H9 (cell line): ENCODE measurements at regions not wholly inside any gene's neighbourhood (a gene's known extent, or its start where the extent isn't known, plus 50 kb on each side); places are given as distances from the start of the nearest gene placed in this dataset.

Source experiments
- DNase-seq: peaks from one replicate; pipeline ENCODE4 v3.0.0-alpha.2; 2017
- H2AFZ ChIP-seq: one replicate; pipeline ENCODE4 v1.6.1; 2013; ENCODE audit warnings: mild to moderate bottlenecking, low read length, control low read depth, moderate library complexity
- H2AK5ac ChIP-seq: 2 replicates; pipeline ENCODE4 v1.6.1; 2013; ENCODE audit warnings: low read length, control low read depth, mixed read lengths; ENCODE audit not compliant: insufficient read length
- H2BK120ac ChIP-seq: one replicate; pipeline ENCODE4 v1.6.1; 2013; ENCODE audit warnings: low read depth, mild to moderate bottlenecking, low read length, control low read depth, inconsistent platforms; ENCODE audit not compliant: poor library complexity, severe bottlenecking
- H2BK12ac ChIP-seq: 2 replicates; pipeline ENCODE4 v1.6.1; 2013; ENCODE audit warnings: low read length, control low read depth, mixed read lengths, low read depth; ENCODE audit not compliant: insufficient read length
- H2BK15ac ChIP-seq: 2 replicates; pipeline ENCODE4 v1.6.1; 2013; ENCODE audit warnings: low read depth, low read length, control low read depth
- H2BK20ac ChIP-seq: one replicate; pipeline ENCODE4 v1.6.1; 2013; ENCODE audit warnings: low read depth, mild to moderate bottlenecking, low read length, control low read depth, inconsistent platforms; ENCODE audit not compliant: poor library complexity, severe bottlenecking
- H2BK5ac ChIP-seq: 2 replicates; pipeline ENCODE4 v1.6.1; 2013; ENCODE audit warnings: low read length, control low read depth, mixed read lengths; ENCODE audit not compliant: insufficient read length
- H3K14ac ChIP-seq: 2 replicates; pipeline ENCODE4 v1.6.1; 2013; ENCODE audit warnings: low read length, control low read depth; ENCODE audit not compliant: insufficient read depth
- H3K18ac ChIP-seq: 2 replicates; pipeline ENCODE4 v1.6.1; 2013; ENCODE audit warnings: low read depth, mild to moderate bottlenecking, mixed read lengths, low read length, control low read depth; ENCODE audit not compliant: insufficient read length
- H3K23ac ChIP-seq: 2 replicates; pipeline ENCODE4 v1.6.1; 2013; ENCODE audit warnings: low read length, control low read depth, mixed read lengths, low read depth; ENCODE audit not compliant: insufficient read length
- H3K23me2 ChIP-seq: 2 replicates; pipeline ENCODE4 v1.6.1; 2013; ENCODE audit warnings: low read depth, mild to moderate bottlenecking, mixed read lengths, low read length, control low read depth; ENCODE audit not compliant: insufficient read length, poor library complexity, severe bottlenecking
- H3K27ac ChIP-seq: 2 replicates; pipeline ENCODE4 v1.5.1; 2013; ENCODE audit warnings: low read length, control low read depth, mixed read lengths, low read depth; ENCODE audit not compliant: insufficient read length
- H3K27me3 ChIP-seq: 2 replicates; pipeline ENCODE4 v1.6.1; 2013; ENCODE audit warnings: low read length, control low read depth, inconsistent platforms; ENCODE audit not compliant: insufficient read depth
- H3K4ac ChIP-seq: 2 replicates; pipeline ENCODE4 v1.6.1; 2013; ENCODE audit warnings: low read depth, mild to moderate bottlenecking, control low read depth, inconsistent platforms, low read length, moderate library complexity
- H3K4me1 ChIP-seq: 2 replicates; pipeline ENCODE4 v1.6.1; 2013; ENCODE audit warnings: low read length, control low read depth, inconsistent platforms; ENCODE audit not compliant: insufficient read depth
- H3K4me2 ChIP-seq: 2 replicates; pipeline ENCODE4 v1.6.1; 2013; ENCODE audit warnings: low read length, control low read depth, mixed read lengths; ENCODE audit not compliant: insufficient read length, insufficient read depth
- H3K56ac ChIP-seq: 2 replicates; pipeline ENCODE4 v1.6.1; 2013; ENCODE audit warnings: low read depth, mild to moderate bottlenecking, mixed read lengths, low read length, control low read depth; ENCODE audit not compliant: insufficient read length
- H3K79me1 ChIP-seq: 2 replicates; pipeline ENCODE4 v1.6.1; 2013; ENCODE audit warnings: low read depth, mild to moderate bottlenecking, moderate library complexity, low read length, control low read depth, inconsistent platforms; ENCODE audit not compliant: insufficient read depth, poor library complexity, severe bottlenecking
- H3K79me2 ChIP-seq: 2 replicates; pipeline ENCODE4 v1.6.1; 2013; ENCODE audit warnings: low read length, control low read depth, inconsistent platforms; ENCODE audit not compliant: insufficient read depth
- H3K9ac ChIP-seq: 2 replicates; pipeline ENCODE4 v1.6.1; 2013; ENCODE audit warnings: low read length, control low read depth, mixed read lengths; ENCODE audit not compliant: insufficient read length; ENCODE audit errors: extremely low read depth
- H3K9me3 ChIP-seq: one replicate; pipeline ENCODE4 v1.6.1; 2013; ENCODE audit warnings: low read depth, low read length, inconsistent platforms; ENCODE audit not compliant: control insufficient read depth
- H3T11ph ChIP-seq: one replicate; pipeline ENCODE4 v1.6.1; 2013; ENCODE audit warnings: mild to moderate bottlenecking, low read length, control low read depth, inconsistent platforms
- H4K20me1 ChIP-seq: one replicate; pipeline ENCODE4 v1.6.1; 2013; ENCODE audit not compliant: control insufficient read depth, insufficient read length, insufficient read depth
- H4K5ac ChIP-seq: 2 replicates; pipeline ENCODE4 v1.6.1; 2013; ENCODE audit warnings: low read depth, mild to moderate bottlenecking, mixed read lengths, low read length, control low read depth; ENCODE audit not compliant: insufficient read length
- H4K8ac ChIP-seq: replicated peaks from 2 replicates; pipeline ENCODE4 v1.6.1; 2013; ENCODE audit warnings: low read length, control low read depth, mixed read lengths, low read depth; ENCODE audit not compliant: insufficient read length
- H4K91ac ChIP-seq: 2 replicates; pipeline ENCODE4 v1.6.1; 2013; ENCODE audit warnings: low read depth, mild to moderate bottlenecking, moderate library complexity, mixed read lengths, low read length, control low read depth; ENCODE audit not compliant: insufficient read length
- H3K27ac Mint-ChIP-seq, 3 experiments: 2 replicates in 2 of 3; 3 replicates in 1 of 3; pipeline ENCODE4 v1.8.0; 2020 to 2021; ENCODE audit warnings: mixed read lengths in 3 of 3, mild to moderate bottlenecking in 1 of 3, moderate library complexity in 1 of 3
- H3K27me3 Mint-ChIP-seq: 2 replicates; pipeline ENCODE4 v1.8.0; 2021; ENCODE audit warnings: low read depth, mild to moderate bottlenecking, moderate library complexity, mixed read lengths
- H3K36me3 Mint-ChIP-seq, 3 experiments: 2 replicates in 2 of 3; 3 replicates in 1 of 3; pipeline ENCODE4 v1.8.0; 2020 to 2021; ENCODE audit warnings: low read depth in 3 of 3, mixed read lengths in 3 of 3; ENCODE audit not compliant: insufficient read depth in 1 of 3
- H3K4me1 Mint-ChIP-seq, 2 experiments: 2 replicates each; pipeline ENCODE4 v1.8.0; 2020; ENCODE audit warnings: mixed read lengths in 2 of 2
- H3K4me3 Mint-ChIP-seq, 2 experiments: 2 replicates in 1 of 2; 3 replicates in 1 of 2; pipeline ENCODE4 v1.8.0; 2020 to 2021; ENCODE audit warnings: mild to moderate bottlenecking in 2 of 2, mixed read lengths in 2 of 2, moderate library complexity in 1 of 2
- H3K9me3 Mint-ChIP-seq, 2 experiments: 2 replicates in 1 of 2; 3 replicates in 1 of 2; pipeline ENCODE4 v1.8.0; 2020; ENCODE audit warnings: mild to moderate bottlenecking in 2 of 2, mixed read lengths in 2 of 2, moderate library complexity in 1 of 2
- CTCF ChIP-seq: fragments of 200-600 bp; sonication (generic); conservative IDR thresholded peaks from 3 replicates; pipeline ENCODE4 v1.8.0; 2021; ENCODE audit warnings: antibody characterized with exemption, mild to moderate bottlenecking
- WGBS: extraction: QIAGEN DNeasy Blood & Tissue Kit; methylation state at CpG from one replicate; pipeline ENCODE4 v1.1.7; 2013; ENCODE audit warnings: missing lambda C conversion rate, low lambda C conversion rate, mixed read lengths; ENCODE audit not compliant: insufficient read length; ENCODE audit errors: extremely low coverage; 5-methylcytosine and 5-hydroxymethylcytosine counted together

- H2AK5ac ChIP-seq = no peak overlapping the region
- no peaks in the 10 kb centered on the region for H3K23me2 ChIP-seq
- no peak overlapping the region for H2AFZ ChIP-seq
- H3K56ac ChIP-seq = no peak overlapping the region
- no peak overlapping the region for H2BK15ac ChIP-seq
- no peaks in the 10 kb centered on the region for H3K79me2 ChIP-seq
- WGBS = no CpG with 5 or more reads among the region's 10 CpGs
- H3T11ph ChIP-seq = no peak overlapping the region
- H3K36me3 Mint-ChIP-seq = peaks cover 0 to 2% (median 0%) of the 10 kb centered on the region in 3 experiments; a peak in 1 of 7 replicates
- H3K14ac ChIP-seq = no peak overlapping the region
- H3K23ac ChIP-seq = no peak overlapping the region
- no peaks in the 10 kb centered on the region for H4K20me1 ChIP-seq
- H2BK20ac ChIP-seq = no peak overlapping the region
- no peak overlapping the region for H4K5ac ChIP-seq
- H3K18ac ChIP-seq = no peak overlapping the region
- H4K91ac ChIP-seq = no peak overlapping the region
- H3K4me1 Mint-ChIP-seq = peaks cover 15 to 36% of the 10 kb centered on the region in 2 experiments
- H3K27me3 Mint-ChIP-seq = no peaks in the 10 kb centered on the region
- no peak overlapping the region for H3K4me3 Mint-ChIP-seq
- H3K9me3 Mint-ChIP-seq = peaks cover 0 to 2% of the 10 kb centered on the region in 2 experiments; a peak in 3 of 5 replicates
- peak overlapping the region in 1 of 3 experiments; percentile 87; a peak in 1 of 7 replicates for H3K27ac Mint-ChIP-seq
- no peak overlapping the region for H3K4me2 ChIP-seq
- no peak overlapping the region for H2BK12ac ChIP-seq
- H3K79me1 ChIP-seq = no peaks in the 10 kb centered on the region
- no peak overlapping the region for H4K8ac ChIP-seq
- H3K27ac ChIP-seq = no peak overlapping the region
- H3K4me1 ChIP-seq = no peaks in the 10 kb centered on the region; the same call in 1 of the 2 replicates
- no peak overlapping the region for H2BK120ac ChIP-seq
- no peak for TF ChIP-seq CTCF
- H3K27me3 ChIP-seq = no peaks in the 10 kb centered on the region
- peak; percentile 15 for DNase-seq
- H3K4ac ChIP-seq = no peak overlapping the region
- no peaks in the 10 kb centered on the region for H3K9me3 ChIP-seq
- H2BK5ac ChIP-seq = no peak overlapping the region
- H3K9ac ChIP-seq = no peak overlapping the region
Measured at GRCh38 chr4:17009871-17010367, 111.5 kb upstream of the LDB2 start.
